HG02588 (cell line): ENCODE measurements at regions not wholly inside any gene's neighbourhood (a gene's known extent, or its start where the extent isn't known, plus 50 kb on each side); places are given as distances from the start of the nearest gene placed in this dataset.
"Not testable (repeated sequence)": the region's sequence is repeated elsewhere in the genome, so short reads cannot be mapped to it uniquely, and the experiment has no call there.

Source experiments
- ATAC-seq: cut with Tn5 transposase; IDR thresholded peaks from one replicate; pipeline ENCODE4 v1.9.1; 2021; ENCODE audit warnings: mild to moderate bottlenecking, moderate library complexity; ENCODE audit not compliant: unreplicated experiment

GRCh38 chr5:168072665-168073064, 218.8 kb upstream of the WWC1 start:
- ATAC-seq, result no peak

- ATAC-seq, result no peak
Measured at GRCh38 chr5:168073311-168073710, 218.1 kb upstream of the WWC1 start.

- ATAC-seq, result no peak
Measured at GRCh38 chr5:168073991-168074800, 217.2 kb upstream of the WWC1 start.

GRCh38 chr5:168075387-168075786, 216.1 kb upstream of the WWC1 start:
- ATAC-seq, result no peak

- ATAC-seq, result peak; percentile 53
Measured at GRCh38 chr5:168076561-168076991, 214.9 kb upstream of the WWC1 start.

GRCh38 chr5:168085261-168086031, 206.0 kb upstream of the WWC1 start:
- no peak for ATAC-seq

GRCh38 chr5:168086104-168086610, 205.3 kb upstream of the WWC1 start:
- no peak for ATAC-seq

GRCh38 chr5:168086746-168087145, 204.7 kb upstream of the WWC1 start:
- no peak for ATAC-seq

GRCh38 chr5:168088410-168089173, 202.9 kb upstream of the WWC1 start:
- ATAC-seq, result no peak

GRCh38 chr5:168089201-168089887, 202.1 kb upstream of the WWC1 start:
- no peak for ATAC-seq

- no peak for ATAC-seq
Measured at GRCh38 chr5:168092209-168093185, 198.9 kb upstream of the WWC1 start.

- no peak for ATAC-seq
Measured at GRCh38 chr5:168093200-168093910, 198.1 kb upstream of the WWC1 start.

GRCh38 chr5:168096525-168096924, 194.9 kb upstream of the WWC1 start:
- no peak for ATAC-seq

GRCh38 chr5:168097876-168098653, 193.4 kb upstream of the WWC1 start:
- ATAC-seq, result no peak

- no peak for ATAC-seq
Measured at GRCh38 chr5:168101352-168101751, 190.1 kb upstream of the WWC1 start.

- not testable (repeated sequence) for ATAC-seq
Measured at GRCh38 chr5:168103018-168103417, 188.4 kb upstream of the WWC1 start.

GRCh38 chr5:168104350-168104749, 187.1 kb upstream of the WWC1 start:
- ATAC-seq, result no peak
